ENCODE measurements at regions not wholly inside any gene's neighbourhood (a gene's known extent, or its start where the extent isn't known, plus 50 kb on each side); places are given as distances from the start of the nearest gene placed in this dataset.

DNA sequence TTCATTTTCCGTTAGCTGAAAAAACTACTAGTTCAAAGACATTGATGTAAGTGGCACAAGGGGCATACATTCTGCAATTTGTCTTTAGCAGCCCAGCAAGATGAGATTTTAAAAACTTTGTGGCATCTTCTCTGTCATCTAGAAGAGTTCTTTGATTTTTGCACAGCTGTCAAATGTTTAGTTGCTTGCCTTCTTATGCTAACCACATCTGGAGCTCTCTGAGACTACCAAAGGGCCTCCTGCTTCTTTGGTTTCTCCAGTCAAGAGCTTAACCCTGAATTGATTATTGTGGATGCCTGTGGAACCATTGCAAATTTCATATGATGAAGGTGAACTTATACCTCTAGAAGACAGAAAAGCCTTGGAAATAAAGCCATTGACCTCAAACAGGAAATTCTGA is 468.7 kb upstream of the RGMA start:
- TF ChIP-seq CTCF (IDR thresholded peaks at IDR 0.05; ENCODE audit: borderline replicate concordance, extremely low read depth, low read length, poor library complexity, severe bottlenecking) (no peak), EZH2 (IDR thresholded peaks at IDR 0.05; ENCODE audit: borderline replicate concordance, low read depth, low read length, severe bottlenecking) (no peak)
